SK-MEL-5 (cell line): ENCODE measurements at regions not wholly inside any gene's neighbourhood (a gene's known extent, or its start where the extent isn't known, plus 50 kb on each side); places are given as distances from the start of the nearest gene placed in this dataset.

Experiments
- DNase-seq: peaks from one replicate; pipeline ENCODE4 v3.0.0-alpha.2; 2016; ENCODE audit warnings: low read depth, low spot score
- in situ Hi-C: cut with HindIII; loops from 2 replicates; pipeline ENCODE4 v1.10.0; 2016; ENCODE audit warnings: low sequenced_read_pairs, high pct_unique_total_duplicates, low pct_unique_long_range_greater_than_20kb

DNA sequence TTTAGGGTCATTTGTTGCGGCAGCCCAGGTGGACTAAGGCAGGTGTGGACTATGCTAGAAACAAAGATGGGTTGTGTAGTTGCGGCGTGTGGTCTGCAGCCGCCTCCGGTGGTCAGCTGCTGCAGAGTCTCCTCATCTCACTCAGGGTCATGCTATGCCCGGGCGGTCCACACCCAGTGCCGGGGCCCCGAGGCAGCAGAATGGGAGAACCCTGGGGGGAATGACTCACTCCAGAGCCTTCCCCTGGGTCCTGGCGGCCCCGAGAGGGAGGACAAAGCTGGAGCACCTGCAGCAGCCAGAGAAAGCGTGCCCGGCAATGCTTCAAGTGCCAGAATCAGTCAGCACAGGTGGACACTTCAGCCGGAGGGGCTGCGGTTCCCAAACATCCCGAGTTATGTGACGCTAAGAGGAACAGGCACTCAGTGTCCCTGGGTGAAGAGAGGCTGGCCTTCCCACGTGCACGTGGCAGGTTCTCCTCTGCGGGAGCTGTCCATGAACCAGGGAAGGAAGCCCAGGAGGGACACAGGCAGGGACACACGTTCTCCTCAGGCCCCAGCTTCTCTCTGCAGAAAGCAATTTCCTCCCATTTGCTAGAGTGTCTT, 289.6 kb upstream of the B3GAT1 start:
- no peak for DNase-seq
- in situ Hi-C loops = no loop called here

GRCh38 chr11:134700101-134700640, 288.1 kb upstream of the B3GAT1 start:
- no peak for DNase-seq
- in situ Hi-C loops = no loop called here

DNA sequence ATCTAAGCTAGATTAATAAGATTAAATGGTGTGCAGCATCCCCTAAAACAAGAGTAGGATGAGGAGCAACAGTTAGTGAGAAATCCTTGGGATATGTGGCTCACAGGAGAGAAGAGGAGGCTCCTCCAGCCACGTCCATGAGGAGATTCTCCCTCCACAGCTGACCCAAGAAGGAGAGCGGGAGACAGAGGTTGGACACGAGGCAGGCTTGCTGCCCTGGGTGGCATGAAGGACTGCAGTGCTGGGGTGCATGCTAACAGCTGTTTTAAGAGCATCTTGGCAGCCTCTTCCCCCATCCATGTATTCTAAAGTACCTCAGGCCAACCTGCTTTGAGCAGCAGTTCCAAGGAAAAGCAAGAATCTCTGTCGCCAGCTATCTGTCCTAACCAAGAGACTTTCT, 284.4 kb upstream of the B3GAT1 start:
- in situ Hi-C loops = no loop called here
- DNase-seq = no peak

DNA sequence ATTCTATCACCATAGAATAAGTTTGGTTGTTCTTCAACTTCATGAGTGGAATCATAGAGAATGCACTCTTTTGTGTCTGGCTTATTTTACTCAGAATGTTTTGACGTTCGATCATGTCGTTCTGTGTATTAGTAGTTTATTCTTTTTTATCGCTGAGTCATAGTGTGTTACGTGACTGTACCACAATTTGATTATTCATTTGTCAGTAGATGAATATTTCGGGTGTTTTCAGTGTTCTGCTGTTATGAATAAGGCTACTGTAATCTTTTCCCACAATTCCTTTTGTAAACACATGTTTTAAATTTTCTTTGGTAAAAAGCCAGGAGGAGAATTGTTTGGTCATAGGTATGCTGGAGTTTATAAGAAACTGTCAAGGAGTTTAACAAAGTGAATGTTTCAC, 279.9 kb upstream of the B3GAT1 start:
- DNase-seq = peak; percentile 94
- in situ Hi-C loops = no loop called here

GRCh38 chr11:134691295-134691873, 279.3 kb upstream of the B3GAT1 start:
- DNase-seq = peak; percentile 38
- in situ Hi-C loops = no loop called here

- in situ Hi-C loops = no loop called here
Measured at GRCh38 chr11:134689886-134690285, 277.8 kb upstream of the B3GAT1 start.

GRCh38 chr11:134687548-134687947, 275.5 kb upstream of the B3GAT1 start:
- in situ Hi-C loops = no loop called here
- no peak for DNase-seq

More at GRCh38 chr11:134689886-134690285, 277.8 kb upstream of the B3GAT1 start:
- no peak for DNase-seq

DNA sequence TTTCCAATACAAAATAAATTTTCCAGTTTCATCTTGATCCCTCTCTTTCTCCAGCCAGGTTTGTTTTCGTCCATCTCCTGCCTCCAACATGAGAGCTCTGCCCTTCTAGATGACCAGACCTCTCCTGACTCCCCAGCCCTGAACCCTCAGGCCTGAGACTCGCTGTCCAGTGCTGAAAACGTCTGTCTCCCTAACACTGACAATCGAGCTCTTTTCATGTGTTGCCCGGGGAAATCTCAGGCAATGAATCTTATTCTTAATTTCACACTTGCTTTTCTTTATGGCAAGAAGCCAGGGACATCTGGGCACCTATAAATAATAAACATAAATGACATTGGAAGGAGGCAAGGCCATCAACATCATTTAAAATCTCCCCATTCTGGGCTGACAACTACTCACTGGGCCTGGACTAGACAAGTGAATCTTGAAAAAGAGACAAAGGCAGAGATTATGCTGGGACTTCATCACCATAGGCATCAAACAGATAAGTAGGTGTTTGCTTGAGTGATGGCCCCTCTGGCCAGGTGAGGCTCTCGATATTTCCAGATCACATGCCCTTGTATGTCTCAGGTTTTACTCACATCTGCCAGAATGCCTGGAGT, 274.5 kb upstream of the B3GAT1 start:
- DNase-seq = no peak
- in situ Hi-C loops = no loop called here

DNA sequence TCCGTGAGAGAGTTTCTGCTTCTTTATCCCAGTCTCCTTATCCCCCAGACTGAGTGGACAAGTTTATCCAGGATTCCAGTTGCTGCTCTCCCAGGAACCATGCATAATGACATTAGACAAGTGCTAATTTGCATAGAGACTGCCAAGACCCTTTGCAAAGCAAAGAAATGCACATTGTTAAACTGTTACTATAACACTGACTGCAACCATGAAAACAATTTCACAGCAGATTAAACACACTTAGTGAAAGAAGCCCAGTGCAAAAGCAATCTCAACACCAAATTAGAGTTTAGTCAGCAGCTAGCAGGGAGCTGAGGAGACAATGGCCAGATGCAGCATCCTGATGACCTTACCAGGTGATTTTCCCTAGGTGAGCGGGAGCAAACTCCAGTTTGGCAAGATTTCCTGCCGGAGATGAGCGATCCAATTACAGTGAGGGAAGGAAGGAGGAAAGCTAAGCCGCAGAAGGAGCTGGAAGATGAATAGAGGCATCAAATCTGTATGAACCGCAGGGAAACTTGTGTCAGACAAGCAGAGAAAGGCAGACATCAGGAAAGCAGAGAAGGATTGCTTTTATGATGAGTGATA, 273.8 kb upstream of the B3GAT1 start:
- in situ Hi-C loops = no loop called here
- no peak for DNase-seq

DNA sequence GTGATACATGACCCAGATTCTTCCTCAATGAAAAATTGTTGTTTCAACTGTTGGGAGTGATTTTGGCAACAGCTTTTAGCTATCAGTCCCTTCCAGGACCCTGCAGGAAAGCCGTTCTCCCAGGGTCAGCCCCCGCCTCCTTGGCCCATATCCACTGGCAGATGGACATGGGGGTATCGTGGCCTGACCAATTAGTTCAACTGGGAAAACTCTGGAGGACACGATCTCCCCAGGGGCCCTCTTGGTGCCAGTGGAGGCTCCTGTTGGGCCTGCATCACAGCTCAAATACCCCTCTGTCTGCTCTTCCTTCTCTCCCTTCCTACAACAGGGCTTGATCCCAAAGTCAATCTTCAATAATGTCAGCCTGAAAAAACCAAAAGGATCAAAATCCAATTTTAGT, 272.5 kb upstream of the B3GAT1 start:
- in situ Hi-C loops = no loop called here
- DNase-seq = no peak

- in situ Hi-C loops = no loop called here
- no peak for DNase-seq
Measured at GRCh38 chr11:134683860-134684259, 271.8 kb upstream of the B3GAT1 start.

DNA sequence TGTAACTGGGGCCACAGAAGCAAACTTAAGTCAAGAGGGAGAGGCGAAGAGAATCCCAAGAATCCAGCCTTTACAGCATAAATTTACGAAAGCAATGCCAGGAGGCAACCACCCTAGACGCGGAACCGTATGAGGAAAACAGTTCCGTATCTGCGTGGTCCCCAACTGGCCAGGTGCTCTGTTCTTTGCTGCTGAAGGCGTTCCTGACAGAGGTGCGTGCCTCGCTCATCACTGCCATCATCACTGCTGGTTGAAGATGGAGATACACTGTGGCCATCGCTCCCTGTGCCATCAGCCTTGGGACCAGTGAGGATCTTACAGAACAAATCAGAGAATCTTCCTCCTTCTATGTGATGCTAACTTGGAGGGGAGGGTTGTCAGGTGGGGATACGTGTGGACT, 270.5 kb upstream of the B3GAT1 start:
- DNase-seq = no peak
- in situ Hi-C loops = no loop called here

DNA sequence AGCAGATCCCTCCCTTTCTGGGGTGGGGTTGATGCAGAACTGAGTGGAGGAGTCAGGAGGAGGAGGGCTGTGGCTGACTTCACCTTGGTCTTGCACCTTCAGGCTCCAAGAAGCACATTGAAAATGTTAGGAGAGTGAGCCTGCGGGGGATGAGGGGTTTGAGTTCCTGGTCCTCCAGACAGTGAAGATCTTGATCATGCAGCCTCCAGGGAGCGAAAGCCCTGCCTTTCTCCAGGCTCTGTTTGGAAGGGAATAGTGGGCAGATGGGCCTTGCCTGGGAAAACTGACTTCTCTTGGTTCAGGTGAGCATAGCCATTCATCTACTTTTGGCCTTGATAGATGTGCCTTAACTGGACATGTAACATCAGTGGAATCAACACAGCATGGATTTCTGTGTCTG, 267.6 kb upstream of the B3GAT1 start:
- in situ Hi-C loops = no loop called here
- no peak for DNase-seq

DNA sequence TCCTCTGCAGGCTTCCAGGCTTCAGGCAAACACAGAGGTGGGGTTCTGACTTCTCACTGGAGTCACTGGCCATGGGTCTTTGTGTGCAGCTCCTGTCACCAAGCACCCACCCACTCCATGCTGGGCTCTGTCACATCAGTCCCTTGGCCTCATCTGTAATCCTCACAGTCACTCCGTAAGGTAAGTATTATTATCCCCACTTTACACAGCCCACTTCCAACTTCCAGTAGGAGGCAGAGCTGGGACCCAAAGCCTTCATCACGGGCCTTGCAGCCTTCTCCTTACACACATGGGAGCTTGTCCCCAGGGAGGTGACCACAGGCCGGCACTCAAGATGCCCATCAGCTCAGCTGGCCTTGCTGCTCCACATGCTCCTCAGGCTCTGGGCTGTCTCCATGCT, 266.7 kb upstream of the B3GAT1 start:
- in situ Hi-C loops = no loop called here
- DNase-seq = peak; percentile 8

DNA sequence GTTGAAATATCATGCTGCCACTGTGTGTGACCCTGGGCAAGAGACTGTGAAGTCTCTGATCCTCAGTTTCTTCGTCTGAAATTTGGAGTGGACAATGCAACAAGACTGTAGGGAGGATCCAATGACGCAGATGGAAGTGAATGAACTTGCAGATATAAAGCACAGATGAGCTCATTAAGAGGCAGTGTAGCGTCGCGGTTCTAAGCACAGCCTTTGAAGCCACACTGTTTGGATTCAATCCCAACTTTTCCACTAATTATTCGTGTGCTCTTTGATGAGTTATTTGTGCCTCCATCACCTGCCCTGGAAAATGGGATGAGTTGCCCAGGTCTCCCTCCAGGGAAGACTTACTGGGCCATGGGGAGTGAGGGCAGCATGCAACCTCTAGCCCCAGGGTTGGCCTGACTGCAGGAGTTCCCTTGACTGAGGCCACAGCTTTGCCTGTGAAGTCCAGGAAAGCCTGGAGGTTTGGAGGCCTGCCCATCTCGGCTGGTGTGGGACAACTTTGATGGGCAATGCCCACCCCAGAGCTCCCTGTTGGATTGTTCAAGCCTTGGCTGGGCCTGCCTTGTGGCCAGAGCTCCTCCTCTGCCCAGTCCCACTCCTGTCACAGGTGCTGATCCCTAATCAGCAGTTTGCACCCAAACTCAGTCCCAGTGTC, 266.0 kb upstream of the B3GAT1 start:
- in situ Hi-C loops = no loop called here
- DNase-seq = no peak

GRCh38 chr11:134677397-134677822, 265.4 kb upstream of the B3GAT1 start:
- in situ Hi-C loops = no loop called here
- no peak for DNase-seq

GRCh38 chr11:134676516-134677287, 264.7 kb upstream of the B3GAT1 start:
- DNase-seq = no peak
- in situ Hi-C loops = no loop called here

GRCh38 chr11:134675983-134676382, 263.9 kb upstream of the B3GAT1 start:
- in situ Hi-C loops = no loop called here
- DNase-seq = no peak
